Thyroid gland (tissue), 4 donors: ENCODE measurements at regions not wholly inside any gene's neighbourhood (a gene's known extent, or its start where the extent isn't known, plus 50 kb on each side); places are given as distances from the start of the nearest gene placed in this dataset.

Source experiments
- DNase-seq, 2 donors: peaks; one replicate each; pipeline ENCODE4 v3.0.0-alpha.2; 2019
- H3K27ac ChIP-seq, 3 donors: fragments of 200-600 bp; sonication (generic); 1 replicate in 2 of 3; 2 replicates in 1 of 3; pipeline ENCODE4 v1.5.1; 2016 to 2019; ENCODE audit warnings: mild to moderate bottlenecking in 1 of 3, moderate library complexity in 1 of 3
- H3K27me3 ChIP-seq: fragments of 200-600 bp; sonication (generic); one replicate; pipeline ENCODE4 v1.5.1; 2019
- H3K36me3 ChIP-seq, 2 donors: fragments of 200-600 bp; sonication (generic); one replicate each; pipeline ENCODE4 v1.5.1; 2016 to 2019
- H3K4me1 ChIP-seq, 2 donors: fragments of 200-600 bp; sonication (generic); one replicate each; pipeline ENCODE4 v1.5.1; 2017 to 2019
- H3K4me3 ChIP-seq, 3 donors: fragments of 200-600 bp; sonication (generic); replicated peaks in 1 of 3; 1 replicate in 2 of 3; 2 replicates in 1 of 3; pipeline ENCODE4 v1.5.1; 2016; ENCODE audit warnings: mild to moderate bottlenecking in 1 of 3
- H3K9me3 ChIP-seq: fragments of 200-600 bp; sonication (generic); one replicate; pipeline ENCODE4 v1.5.1; 2017
- POLR2A ChIP-seq, 2 donors: fragments of 450-650 bp; IDR thresholded peaks; one replicate each; pipeline ENCODE4 v1.6.1; 2017; ENCODE audit warnings: antibody characterized with exemption in 2 of 2, mild to moderate bottlenecking in 2 of 2, moderate library complexity in 1 of 2
- WGBS, 2 donors: methylation state at CpG; one replicate each; pipeline ENCODE4 v1.1.5; 2017; 5-methylcytosine and 5-hydroxymethylcytosine counted together
- intact Hi-C: fragments of 100-400 bp; cut with DNase I; formaldehyde crosslinking; loops from one replicate; pipeline ENCODE4 v1.15.1; 2023
- TF ChIP-seq, protein P1 (sequence below), 6 experiments: fragments of 200-600 bp in 3 of 6; fragments of 450-650 bp in 3 of 6; sonication (generic) in 3 of 6; IDR thresholded peaks; one replicate each; pipeline ENCODE4 v1.5.1; 2016 to 2019; ENCODE audit warnings: antibody characterized with exemption in 6 of 6, mild to moderate bottlenecking in 2 of 6, inconsistent platforms in 1 of 6, moderate library complexity in 1 of 6

GRCh38 chr4:147299205-147299604 lies 181.7 kb upstream of the EDNRA start:
- intact Hi-C loops, result no loop called here
- WGBS, 2 donors, result 66 to 74% methylated on average over 1 of the region's 1 CpG

DNA sequence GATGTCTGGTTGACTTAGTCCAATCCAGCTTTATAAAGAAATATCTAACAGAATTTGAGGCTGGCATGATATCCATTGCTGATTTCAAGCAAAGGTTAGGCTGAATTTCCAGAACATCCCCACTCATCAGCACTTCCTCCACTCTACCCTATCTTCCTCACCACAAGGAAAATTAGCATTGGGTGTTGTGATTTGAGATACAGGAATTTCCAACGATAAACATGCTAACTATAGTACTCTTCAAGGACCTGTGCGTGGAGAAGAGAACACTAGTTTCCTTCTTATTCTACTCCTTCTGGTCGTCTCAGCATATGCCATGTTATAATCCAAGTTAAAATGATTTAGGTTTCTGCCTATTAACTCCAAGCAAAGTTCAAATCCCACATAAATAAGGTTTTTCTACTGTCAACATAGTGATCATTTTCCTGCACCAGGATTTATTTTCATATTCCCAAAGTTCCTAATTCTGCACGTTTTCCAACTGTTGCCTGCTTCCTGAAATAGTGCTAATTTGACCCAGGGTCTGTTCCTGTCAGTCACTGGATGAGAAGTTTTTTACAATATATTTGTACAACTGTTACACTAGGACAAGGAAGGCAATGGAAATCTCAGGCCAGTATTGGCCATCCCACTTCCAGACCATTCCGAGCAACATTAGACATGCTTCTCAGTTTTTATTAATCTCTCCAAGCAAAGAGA lies 177.6 kb upstream of the EDNRA start:
- 68 to 76% methylated on average over 5 of the region's 5 CpGs for whole genome bisulfite sequencing, 2 donors
- H3K27ac ChIP-seq, result no peak overlapping the region
- DNase-seq, result no peak
- intact Hi-C loops, result no loop called here
- H3K27me3 ChIP-seq, result no peaks in the 10 kb centered on the region
- no peaks in the 10 kb centered on the region for H3K9me3 ChIP-seq
- H3K4me3 ChIP-seq, result no peak overlapping the region
- TF ChIP-seq, protein P1, sequence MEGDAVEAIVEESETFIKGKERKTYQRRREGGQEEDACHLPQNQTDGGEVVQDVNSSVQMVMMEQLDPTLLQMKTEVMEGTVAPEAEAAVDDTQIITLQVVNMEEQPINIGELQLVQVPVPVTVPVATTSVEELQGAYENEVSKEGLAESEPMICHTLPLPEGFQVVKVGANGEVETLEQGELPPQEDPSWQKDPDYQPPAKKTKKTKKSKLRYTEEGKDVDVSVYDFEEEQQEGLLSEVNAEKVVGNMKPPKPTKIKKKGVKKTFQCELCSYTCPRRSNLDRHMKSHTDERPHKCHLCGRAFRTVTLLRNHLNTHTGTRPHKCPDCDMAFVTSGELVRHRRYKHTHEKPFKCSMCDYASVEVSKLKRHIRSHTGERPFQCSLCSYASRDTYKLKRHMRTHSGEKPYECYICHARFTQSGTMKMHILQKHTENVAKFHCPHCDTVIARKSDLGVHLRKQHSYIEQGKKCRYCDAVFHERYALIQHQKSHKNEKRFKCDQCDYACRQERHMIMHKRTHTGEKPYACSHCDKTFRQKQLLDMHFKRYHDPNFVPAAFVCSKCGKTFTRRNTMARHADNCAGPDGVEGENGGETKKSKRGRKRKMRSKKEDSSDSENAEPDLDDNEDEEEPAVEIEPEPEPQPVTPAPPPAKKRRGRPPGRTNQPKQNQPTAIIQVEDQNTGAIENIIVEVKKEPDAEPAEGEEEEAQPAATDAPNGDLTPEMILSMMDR (IDR thresholded peaks at IDR 0.05), result no peak
- TF ChIP-seq POLR2A (IDR thresholded peaks at IDR 0.05), result no peak
- no peaks in the 10 kb centered on the region for H3K36me3 ChIP-seq
- H3K4me1 ChIP-seq, result no peaks in the 10 kb centered on the region

More at GRCh38 chr4:147299205-147299604, 181.7 kb upstream of the EDNRA start:
- Histone ChIP-seq H3K9me3 (no peaks in the 10 kb centered on the region), H3K36me3 (no peaks in the 10 kb centered on the region), H3K4me3 (no peak overlapping the region), H3K4me1 (no peaks in the 10 kb centered on the region), H3K27ac (no peak overlapping the region), H3K27me3 (no peaks in the 10 kb centered on the region)
- TF ChIP-seq, protein P1 (IDR thresholded peaks at IDR 0.05), result no peak
- TF ChIP-seq POLR2A (IDR thresholded peaks at IDR 0.05), result no peak
- no peak for DNase-seq

DNA sequence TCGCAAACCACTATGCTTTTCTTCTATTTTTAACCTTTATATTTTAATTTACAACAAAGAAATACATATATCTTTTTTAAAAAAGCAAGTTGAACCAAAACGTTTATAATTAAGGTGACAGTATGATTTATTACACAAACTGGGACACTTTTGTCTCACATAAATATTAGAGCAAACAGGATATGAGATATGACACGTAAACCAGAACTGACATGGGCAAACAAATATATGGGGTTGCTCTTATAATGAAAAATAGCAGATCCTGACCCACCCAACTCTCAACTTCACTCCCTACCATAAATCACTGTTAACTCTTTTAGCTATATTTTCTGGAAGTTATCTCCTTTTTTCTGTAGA lies 177.0 kb upstream of the EDNRA start:
- no peaks in the 10 kb centered on the region for H3K36me3 ChIP-seq
- H3K9me3 ChIP-seq, result no peaks in the 10 kb centered on the region
- no peaks in the 10 kb centered on the region for H3K27me3 ChIP-seq
- DNase-seq, result no peak
- H3K4me1 ChIP-seq, result peaks cover 0 to under 1% of the 10 kb centered on the region in 2 donors
- WGBS, 2 donors, result 67 to 74% methylated on average over 3 of the region's 3 CpGs
- TF ChIP-seq POLR2A (IDR thresholded peaks at IDR 0.05), result no peak
- TF ChIP-seq, protein P1 (IDR thresholded peaks at IDR 0.05), result no peak
- H3K4me3 ChIP-seq, result no peak overlapping the region
- H3K27ac ChIP-seq, result no peak overlapping the region
- intact Hi-C loops, result no loop called here

- no peaks in the 10 kb centered on the region for H3K9me3 ChIP-seq
- DNase-seq, result no peak
- 76 to 89% methylated on average over 5 of the region's 5 CpGs for WGBS, 2 donors
- TF ChIP-seq, protein P1 (IDR thresholded peaks at IDR 0.05), result no peak
- no peak for TF ChIP-seq POLR2A (IDR thresholded peaks at IDR 0.05)
- intact Hi-C loops, result no loop called here
- H3K27ac ChIP-seq, result no peak overlapping the region
- no peak overlapping the region for H3K4me3 ChIP-seq
- peaks cover 16% of the 10 kb centered on the region in 2 donors for H3K4me1 ChIP-seq
- H3K36me3 ChIP-seq, result no peaks in the 10 kb centered on the region
- H3K27me3 ChIP-seq, result no peaks in the 10 kb centered on the region
These were observed 172.8 kb upstream of the EDNRA start for GRCh38 chr4:147307896-147308674.

DNA sequence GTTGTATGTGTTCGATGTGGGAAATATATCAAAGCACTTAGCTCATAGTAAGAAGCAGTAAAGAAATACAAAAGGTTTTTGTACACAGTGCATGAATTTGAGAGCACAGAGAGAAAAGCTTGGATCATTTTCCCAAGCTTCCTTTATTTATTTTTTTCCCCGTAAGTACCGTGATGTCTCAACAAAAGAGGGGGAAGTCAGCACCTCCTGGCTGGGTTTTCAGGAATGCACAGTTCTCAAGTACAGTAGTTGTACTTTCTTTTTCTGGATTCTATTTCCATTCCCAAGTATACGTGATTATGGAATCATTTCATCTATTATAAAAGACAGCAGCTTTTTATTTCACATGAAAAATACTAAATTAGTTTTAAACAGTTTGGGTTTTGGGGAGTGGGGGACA lies 171.5 kb upstream of the EDNRA start:
- intact Hi-C loops, result no loop called here
- WGBS, 2 donors, result 23 to 32% methylated on average over 4 of the region's 4 CpGs
- H3K36me3 ChIP-seq, result no peaks in the 10 kb centered on the region

More for the DNA sequence above, 171.5 kb upstream of the EDNRA start:
- no peak overlapping the region for H3K4me3 ChIP-seq
- TF ChIP-seq POLR2A (IDR thresholded peaks at IDR 0.05), result no peak
- TF ChIP-seq, protein P1 (IDR thresholded peaks at IDR 0.05), result no peak
- H3K9me3 ChIP-seq, result no peaks in the 10 kb centered on the region
- peaks cover 18 to 22% of the 10 kb centered on the region in 2 donors for H3K4me1 ChIP-seq
- no peak overlapping the region for H3K27ac ChIP-seq
- no peaks in the 10 kb centered on the region for H3K27me3 ChIP-seq
- DNase-seq, result peak in 1 of 2 donors; percentile 25
